NCI-H345 (cell line): ENCODE measurements at regions not wholly inside any gene's neighbourhood (a gene's known extent, or its start where the extent isn't known, plus 50 kb on each side); places are given as distances from the start of the nearest gene placed in this dataset.

Experiments used
- DNase-seq: peaks from one replicate; lab custom pipeline; 2025; lab: John Stamatoyannopoulos, UW

DNA sequence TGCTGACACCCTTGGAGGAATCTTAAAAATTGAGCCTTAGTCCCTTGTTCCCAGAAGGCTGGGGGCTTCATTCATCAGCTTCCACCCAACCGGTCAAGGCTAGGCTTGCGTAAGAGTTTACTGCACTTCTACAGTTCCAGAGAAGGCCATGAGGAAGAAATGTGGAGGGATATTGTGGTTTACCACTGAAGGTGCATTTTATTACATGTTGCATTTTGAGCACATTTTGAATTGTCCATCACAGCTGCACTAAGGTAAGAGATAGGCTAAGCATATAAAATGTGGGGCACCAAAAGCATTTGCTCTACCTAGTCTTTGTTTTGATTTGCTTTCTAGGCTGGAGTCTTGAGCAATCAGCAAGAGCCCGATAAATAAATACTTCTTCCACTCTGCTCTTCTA is 167.1 kb upstream of the PAPPA start:
- no peak for DNase-seq

DNA sequence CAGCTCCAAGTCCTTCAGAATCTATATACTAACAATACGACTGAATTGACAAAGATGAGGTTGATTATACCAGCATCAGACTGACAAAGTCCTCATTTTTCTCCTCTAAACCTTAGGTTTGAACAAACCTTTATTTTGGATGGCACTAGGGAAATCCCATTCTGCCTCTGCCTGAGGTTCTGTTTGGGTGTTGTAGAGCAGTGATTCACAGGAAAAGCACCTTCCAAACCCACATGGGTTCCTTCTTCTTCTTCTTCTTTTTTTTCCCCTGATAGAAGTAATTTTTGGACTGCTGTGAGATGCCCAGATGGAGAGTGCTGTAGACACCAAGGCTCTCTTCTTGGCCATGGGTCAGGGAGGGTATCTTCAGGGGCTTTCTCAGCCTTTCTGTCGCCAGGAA is 164.9 kb upstream of the PAPPA start:
- no peak for DNase-seq

DNA sequence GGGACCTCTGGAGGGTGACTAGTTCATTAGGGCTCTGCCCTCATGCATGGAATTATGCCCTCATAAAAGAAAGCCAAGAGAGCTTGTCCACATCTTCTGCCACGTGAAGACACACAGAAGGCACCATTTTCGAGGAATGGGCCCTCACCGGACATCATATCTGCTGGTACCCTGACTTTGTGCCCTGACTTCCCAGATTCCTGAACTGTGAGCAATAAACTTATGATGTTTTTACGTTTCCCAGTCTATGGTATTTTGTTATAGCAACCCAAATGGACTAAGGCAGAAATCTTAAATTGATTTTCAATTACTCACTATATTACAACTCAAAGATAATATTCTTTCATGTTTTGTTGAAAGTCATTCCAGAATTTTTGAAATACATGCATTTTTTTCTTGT is 163.8 kb upstream of the PAPPA start:
- no peak for DNase-seq

DNA sequence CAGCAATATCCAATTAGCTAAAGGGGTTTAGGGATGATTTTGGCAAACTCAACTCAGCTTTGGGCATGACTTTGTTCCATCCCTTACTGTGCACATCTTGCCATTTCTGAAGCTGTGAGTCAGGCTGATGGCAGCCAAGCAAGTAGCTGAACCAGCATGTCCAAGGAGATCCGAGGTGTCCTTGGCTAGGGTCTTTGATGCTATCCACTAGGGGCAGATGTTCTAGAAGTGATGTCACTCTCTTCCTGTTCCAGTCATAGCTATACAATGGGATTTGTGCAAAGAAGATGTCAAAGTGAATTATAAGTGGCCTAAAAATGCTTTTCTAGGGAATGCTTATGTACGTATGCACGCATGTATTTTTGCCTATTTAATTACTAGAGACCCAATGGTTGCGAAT is 160.8 kb upstream of the PAPPA start:
- no peak for DNase-seq

DNA sequence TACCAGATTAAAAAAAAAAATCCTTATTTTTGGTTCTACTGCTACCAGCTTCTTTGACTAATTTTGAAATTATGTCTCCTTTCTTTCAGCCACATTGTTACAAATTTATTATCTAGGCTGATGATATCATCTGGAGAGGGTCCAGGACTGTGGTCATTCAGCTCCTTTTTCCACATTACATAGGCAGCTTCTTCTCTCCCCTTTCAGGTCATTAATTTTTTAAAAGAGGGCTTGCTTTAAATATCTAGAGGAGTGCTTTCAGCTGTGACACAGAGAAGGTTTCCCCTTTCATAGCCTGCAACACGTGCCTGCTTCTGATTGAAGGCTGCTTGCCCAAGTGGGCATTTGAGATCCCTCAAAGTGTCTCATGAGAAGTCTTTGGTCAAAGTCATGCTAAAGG is 155.7 kb upstream of the PAPPA start:
- no peak for DNase-seq

DNA sequence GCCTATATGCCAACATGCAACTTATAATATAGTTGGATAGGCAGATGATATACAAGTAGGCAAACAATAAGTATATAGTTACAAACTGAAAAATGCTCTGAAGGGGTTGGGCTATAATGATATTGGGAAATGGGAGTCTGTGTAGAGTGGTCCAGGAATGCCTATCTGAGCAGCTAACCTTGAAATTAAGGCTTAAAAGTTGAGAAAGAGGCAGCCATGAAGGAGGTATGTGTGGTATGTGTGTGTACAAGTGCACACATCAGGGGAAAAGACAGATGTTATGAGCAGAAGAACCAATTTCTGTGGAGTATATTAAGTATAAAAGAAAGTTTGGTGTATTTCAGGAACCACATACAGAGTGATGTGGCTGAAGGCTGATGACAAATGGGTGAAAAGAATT is 154.9 kb upstream of the PAPPA start:
- no peak for DNase-seq

DNA sequence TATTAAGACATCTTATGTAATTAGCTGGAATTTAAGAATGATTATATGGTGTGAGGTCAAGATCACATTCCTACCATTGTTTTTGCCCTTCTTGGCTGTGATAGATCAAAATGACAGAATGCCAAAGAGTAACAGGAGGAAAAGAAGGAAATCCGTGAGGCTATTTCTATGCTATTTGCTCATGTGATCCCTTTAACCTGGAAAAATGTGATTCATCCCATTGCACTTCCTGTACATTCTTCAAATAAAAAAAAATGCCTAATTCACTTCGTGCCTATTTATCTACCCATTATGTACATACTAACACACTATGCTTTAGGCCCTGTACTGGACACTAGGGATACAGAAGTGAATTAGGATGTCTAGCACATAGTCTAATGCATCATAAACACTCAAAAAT is 154.1 kb upstream of the PAPPA start:
- no peak for DNase-seq

DNA sequence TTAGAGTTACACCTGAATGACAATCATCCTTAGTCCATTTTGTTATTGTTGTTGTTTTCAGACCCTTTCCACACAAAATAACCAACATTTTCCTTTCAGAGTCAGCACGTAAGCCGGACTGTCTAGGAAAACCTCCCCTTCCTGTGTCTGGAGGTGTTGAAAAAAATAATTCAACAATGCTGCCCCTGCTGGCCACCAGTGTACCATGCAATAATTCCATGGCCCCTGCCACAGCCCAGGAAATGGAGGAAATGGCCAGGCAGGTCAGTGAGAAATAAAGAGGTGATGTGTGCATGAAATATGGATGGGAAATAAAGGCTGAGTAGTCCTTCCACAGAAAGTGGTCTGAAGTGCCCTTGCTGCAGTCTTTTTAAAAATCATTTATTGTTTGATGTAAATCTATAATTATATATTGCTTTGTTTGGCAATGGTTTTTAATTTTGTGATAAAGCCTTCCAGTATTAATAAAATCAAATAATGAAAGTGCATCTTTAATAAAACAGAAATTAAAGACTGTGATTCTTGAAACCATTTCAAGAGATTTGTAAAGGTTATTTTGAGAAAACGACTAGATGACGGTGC is 152.8 kb upstream of the PAPPA start:
- DNase-seq, result no peak

DNA sequence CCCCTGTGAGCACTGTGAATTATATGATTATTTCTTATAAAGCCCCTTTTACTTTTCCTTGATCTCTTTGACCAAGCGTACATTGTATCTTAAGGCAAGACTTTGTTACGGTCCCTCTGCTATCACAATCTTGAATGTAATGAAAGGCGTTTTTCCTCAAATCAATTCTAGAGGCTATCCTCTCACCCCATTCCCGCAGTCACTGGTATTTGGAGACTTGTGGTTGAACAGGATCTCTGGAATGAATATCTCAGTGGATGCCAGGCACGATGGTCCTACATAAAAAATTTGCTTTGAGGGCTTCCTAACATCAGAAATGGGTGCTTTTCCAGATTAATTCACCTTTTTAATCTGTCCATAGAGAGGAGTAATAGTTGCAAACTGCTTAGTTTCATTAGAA is 151.4 kb upstream of the PAPPA start:
- no peak for DNase-seq

DNA sequence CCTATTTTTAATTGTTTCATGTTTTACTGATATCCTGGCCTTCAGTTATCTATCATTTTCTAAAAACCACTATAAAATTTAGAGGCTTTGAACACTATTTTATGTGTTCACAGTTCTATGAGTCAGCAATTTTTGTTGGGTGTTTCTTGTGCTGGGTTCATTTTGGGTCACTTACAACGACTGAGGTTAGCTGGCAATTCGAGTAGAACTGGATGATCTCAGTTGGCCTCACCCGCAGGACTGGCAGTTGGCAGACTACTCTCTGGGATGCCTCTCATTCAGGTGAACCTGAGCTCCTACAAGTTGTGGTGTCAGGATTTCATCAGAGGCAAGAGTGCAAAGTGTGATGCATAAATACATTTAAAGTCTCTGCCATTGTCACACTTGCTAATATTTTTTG is 151.0 kb upstream of the PAPPA start:
- no peak for DNase-seq

DNA sequence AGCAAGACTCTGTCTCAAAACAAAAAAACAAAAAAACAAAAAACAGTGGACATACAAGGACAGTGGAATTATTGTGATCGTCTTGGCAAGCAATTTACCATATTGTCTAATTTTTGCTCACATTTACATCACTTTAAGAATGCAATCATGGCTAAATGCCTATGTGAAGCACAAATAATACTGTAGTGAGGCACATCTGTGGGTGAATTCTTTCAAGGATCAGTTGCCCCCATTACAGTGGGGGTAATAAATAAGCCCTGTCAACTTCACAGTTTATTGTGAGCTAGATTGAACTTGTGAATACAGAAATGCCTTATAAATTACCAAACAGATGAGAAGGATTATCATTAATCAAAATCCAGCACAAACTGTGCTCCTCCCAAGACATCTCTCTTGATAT is 150.2 kb upstream of the PAPPA start:
- no peak for DNase-seq

DNA sequence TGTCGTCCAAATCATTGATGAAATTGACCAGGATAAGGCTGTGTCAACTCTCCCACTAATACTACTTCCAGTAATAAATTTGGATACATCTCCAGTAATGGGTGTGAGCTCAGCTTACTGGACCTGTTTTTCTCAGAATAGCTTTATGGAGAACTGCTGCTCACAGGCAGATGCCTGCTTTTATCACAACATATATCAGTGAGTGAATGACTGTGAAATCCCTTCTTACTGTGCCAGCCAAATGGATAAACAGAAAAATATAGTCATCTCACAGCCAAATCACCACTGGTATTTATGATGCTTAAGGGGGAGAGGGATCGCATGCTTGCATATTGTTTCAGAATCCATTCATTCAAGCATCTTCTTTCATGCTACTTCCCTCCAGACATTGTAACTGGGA is 148.4 kb upstream of the PAPPA start:
- DNase-seq, result no peak

DNA sequence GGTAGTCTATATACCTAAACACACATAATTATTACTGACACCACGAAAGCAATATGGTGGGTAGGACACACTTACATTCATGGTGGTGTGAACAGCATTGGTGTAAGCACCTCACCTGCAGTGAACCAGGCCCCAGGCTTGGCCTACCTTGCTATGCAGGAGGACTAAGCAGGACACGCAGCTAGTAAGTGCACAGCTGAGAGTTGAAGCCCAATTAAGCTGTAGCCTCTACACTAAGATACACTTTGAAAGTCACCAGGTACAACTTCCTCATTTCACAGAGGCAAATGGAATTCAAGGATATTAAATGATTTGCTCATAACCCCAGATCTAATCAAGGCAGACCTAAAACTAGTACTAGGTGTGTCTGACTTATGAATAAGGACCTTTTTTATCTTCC is 145.8 kb upstream of the PAPPA start:
- no peak for DNase-seq

DNA sequence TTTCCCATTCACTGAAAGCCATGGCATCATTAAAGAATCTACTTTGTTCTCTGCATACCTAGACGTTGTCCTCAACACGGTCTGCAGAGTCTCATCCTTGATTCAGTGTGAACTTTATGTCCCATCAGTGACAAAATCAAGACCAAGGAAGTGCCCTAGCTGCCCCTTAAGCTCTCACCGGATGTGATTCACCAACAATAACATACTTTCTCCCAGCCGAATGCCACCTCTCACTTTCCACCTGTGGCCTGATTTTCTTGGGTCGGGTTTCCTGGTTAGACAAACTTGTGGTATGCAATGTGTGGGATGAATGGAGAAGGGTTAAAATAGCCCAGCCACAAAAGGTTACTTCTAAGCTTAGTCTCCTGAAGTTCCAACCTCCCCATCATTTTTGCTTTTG is 145.3 kb upstream of the PAPPA start:
- DNase-seq, result no peak

DNA sequence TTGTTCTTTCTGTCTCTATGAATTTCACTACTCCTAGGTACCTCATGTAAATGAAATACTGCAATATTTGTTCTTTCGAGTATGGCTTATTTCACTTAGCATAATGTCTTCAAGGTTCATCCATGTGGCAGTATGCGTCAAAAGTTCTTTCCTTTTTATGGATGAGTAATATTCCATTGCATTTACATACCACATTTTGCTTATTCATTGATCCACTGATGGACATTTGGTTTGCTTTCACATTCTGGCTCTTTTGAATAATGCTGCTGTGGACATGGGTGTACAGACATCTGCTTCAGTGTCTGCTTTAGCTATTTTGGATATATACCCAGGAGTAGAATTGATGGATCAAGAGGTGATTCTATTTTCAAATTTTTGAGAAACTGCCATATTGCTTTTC is 144.2 kb upstream of the PAPPA start:
- no peak for DNase-seq

DNA sequence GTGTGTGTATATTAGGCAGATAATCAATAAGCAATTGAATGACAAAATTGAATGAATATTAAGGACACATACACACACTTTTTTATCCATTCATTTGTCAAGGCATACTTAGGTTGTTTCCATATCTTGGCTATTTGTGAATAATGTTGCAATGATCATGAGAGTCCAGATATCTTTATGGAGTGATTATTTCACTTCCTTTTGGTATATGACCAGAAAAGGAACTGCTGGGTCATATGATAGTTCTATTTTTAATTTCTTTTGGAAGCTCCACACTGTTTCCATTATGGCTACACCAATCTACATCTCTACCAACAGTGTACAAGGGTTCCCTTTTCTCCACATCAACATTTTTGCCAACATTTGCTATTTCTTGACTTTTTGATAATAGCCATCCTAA is 137.7 kb upstream of the PAPPA start:
- DNase-seq, result no peak

DNA sequence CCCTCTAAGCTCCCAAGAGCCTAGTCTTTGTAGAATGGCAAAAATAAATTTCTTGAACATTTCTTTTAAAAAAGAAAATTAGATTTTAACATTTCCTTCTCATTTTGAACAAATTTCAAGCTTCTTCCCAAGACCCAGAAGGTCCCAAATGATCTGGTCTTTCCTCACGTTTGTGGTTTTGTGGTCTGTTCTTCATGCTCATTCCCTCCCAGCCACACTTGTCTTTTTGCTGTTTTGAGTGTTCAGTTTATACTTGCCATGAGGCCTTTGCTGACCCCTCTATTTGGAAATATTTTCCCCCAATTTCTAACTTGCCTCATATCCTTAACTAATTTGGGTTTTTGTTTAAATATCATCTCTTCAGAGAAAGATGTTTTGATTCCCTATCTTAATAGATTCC is 133.4 kb upstream of the PAPPA start:
- DNase-seq, result no peak

DNA sequence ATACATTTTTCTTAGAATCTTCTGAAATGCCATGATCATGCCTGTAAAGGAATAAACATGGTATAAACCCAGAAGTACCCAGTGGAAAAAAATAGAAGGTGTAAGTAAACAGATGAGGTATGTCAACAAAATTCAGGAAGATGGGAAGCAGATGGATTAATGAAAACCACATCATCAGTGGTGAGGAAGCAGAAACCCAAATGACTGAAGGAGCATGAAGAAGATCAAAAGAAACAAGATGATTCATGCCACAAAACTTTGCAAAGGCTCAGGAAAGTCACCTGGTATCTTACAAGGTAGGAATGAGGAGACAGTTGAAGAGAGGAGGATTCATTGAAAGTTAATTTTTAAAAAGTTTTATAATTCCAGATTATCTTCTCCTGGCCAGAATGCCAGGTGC is 132.8 kb upstream of the PAPPA start:
- DNase-seq, result no peak

DNA sequence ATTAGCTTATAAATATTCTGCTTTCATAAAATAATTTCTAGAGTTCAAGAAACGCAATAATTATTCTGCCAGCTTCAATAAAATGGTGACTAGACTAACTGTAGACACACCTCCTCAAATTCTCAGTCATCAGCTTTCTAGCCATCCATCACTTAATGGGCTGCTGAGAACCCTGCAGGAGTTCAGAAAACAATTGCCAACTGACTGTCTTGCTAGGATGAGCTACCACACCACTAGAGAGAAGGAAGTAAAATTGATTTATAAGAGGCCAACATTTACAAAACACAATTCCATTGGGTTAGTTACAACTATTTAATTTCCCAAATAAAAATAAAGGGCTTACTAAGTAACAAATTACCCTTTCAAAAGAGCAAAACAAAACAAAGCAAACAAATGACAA is 126.5 kb upstream of the PAPPA start:
- no peak for DNase-seq

DNA sequence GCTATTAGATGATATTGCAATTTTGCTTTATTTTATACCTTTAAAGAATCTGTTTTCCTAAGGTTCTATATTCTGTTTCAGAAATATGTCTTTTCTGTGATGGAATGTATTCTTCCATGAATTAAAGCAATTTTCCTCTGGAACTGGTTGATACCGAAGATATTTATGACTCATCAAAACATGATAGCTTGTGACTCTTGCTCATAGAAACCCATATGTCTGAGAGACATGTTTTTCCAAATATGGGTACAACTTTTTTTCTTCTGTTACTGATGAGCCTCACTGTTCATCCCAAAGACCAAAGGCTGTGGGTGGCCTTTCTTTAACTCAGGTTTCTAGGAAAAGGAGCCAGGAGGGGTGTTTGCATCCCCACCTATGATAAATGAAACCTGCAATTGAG is 126.1 kb upstream of the PAPPA start:
- DNase-seq, result no peak

DNA sequence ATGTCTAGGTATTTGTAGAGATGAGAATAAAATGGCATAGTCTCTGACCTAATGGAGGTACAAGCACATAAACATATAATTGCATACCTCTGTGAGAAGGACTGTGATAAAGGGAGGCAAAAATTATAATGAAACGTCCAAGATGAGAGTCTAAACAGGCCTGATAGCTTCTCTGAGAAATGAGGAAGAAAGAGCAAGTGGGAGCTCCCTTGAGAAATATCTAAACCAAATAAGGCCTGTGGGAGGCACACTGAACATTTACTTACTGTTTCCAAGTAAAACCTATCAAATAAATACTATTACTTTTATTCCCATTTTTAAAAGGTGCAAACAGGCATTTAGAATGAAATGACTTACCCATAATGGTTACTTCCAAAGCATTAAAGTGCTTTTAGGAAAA is 125.6 kb upstream of the PAPPA start:
- no peak for DNase-seq

DNA sequence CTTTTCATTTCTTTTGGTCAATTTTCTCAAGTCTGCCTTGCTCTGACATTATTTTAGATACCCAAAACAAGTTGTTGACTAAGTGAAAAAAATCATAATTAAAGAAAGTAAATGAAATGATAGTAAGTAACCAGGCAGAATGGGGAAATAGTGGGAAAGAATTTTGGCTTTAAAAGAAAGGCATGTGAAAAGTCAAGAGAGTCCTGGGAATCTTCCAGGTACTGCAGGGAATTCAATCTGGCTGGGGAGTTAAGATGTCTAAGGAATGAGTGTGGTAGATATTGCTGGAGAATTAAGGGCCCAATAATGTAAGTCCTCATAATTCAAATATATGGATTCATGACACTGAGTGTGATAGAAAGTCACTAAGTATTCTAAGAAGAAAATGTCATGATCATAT is 123.1 kb upstream of the PAPPA start:
- DNase-seq, result no peak

DNA sequence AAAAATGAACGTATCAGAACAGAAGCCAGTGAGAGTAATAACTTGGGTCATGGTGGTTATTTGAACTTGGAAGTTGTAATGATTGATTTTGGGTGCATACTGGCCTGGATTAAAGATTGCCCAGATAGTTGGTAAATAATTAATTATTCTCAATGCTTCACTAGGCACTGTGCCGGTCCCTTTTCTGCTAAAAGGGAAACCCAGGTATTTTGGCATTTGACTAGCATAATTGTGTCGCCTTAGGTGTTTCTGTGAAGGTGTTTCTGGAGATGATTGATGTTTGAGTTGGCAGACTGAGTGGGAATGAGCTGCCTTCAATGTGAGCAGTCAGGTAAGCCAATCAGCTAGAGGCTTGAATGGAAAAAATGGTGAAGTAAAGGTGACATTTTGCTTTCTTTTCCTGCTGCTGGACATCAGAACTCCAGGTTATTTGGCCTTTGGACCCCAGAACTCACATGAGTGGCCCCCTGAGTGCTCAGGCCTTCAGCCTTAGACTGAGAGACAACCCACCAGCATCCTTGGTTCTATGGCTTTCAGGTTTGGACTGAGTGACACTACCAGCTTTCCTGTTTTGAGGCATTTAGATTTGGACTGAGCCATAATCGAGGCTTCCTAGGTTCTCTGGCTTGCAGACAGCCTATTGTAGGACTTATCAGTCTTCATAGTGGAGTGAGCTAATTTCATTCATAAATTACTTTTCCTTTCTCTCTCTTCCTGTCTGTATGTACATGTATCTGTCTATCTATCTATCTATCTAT is 120.7 kb upstream of the PAPPA start:
- DNase-seq, result no peak

DNA sequence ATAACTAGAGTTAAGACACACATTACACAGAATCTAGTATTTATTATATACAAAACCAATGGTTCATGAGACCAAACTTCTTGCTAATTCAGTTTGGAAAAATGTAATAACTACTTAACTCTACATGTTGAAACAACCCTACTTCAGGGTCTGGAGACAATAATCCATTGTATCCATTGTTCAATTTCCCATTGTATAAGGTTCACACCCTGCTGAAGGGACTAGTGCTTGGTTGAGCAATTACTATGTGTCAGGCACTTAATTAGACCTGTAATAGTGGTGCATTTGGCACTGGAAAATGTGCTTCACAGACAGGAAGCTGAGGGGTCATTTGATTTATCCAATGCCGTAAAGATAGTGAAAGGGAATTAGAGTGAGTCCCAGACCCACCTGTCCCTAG is 114.3 kb upstream of the PAPPA start:
- DNase-seq, result no peak
